HG03575 (cell line): ENCODE measurements at regions not wholly inside any gene's neighbourhood (a gene's known extent, or its start where the extent isn't known, plus 50 kb on each side); places are given as distances from the start of the nearest gene placed in this dataset.

Source experiments
- ATAC-seq: cut with Tn5 transposase; IDR thresholded peaks from one replicate; pipeline ENCODE4 v1.9.1; 2021; ENCODE audit not compliant: unreplicated experiment, insufficient number of reproducible peaks, low FRiP score; ENCODE audit errors: extremely low read depth

- no peak for ATAC-seq
Measured at GRCh38 chr5:8766448-8766847, 779.4 kb downstream of the SEMA5A start.

DNA sequence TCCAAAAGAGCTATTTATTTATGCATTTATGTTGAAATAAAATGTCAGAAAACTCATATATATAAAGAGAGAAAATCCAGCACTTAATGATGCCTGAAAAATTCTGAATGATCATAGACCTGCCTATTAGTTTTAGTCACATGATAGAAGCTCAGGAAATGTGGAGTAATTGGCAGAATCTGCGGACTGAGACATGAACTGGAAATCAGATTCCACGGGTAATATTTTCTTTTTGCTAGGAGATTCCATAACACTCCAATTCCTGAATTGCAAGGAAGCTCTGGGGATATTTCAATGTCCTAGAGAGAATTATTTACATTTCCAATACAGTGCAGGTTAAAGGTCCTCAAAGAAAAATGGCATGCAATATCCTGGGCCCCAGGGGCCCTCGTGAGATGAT lies 778.8 kb downstream of the SEMA5A start:
- no peak for ATAC-seq

GRCh38 chr5:8767746-8768145 lies 778.1 kb downstream of the SEMA5A start:
- ATAC-seq, result no peak

GRCh38 chr5:8769631-8770030 lies 776.2 kb downstream of the SEMA5A start:
- ATAC-seq, result no peak

GRCh38 chr5:8770431-8770830 lies 775.4 kb downstream of the SEMA5A start:
- no peak for ATAC-seq

DNA sequence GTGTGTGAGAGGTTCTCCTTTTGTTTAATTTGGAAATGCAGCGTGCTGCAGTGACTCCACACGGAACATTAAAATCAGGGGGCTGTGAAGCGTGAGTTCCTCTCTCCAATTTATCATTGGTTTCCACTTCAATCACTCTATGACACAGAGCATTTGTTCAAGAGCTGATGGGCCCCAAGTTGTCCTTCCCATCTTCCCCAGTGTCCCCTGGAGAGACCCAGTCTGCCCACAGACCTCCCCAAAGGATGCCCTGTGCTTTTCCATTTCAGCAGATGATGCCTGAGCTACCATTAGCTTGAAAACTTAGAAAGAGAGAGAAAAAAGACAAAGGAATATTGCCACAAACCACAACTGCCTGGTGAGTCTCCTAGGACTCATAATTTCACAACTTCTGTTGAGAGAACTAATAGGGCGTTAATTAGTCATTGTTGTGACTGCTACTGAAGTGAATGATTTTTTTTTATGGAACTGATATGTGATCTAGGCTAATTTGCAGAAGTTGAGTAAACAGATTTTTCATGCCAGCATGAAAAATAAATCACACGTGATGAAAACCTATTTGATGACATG lies 772.7 kb downstream of the SEMA5A start:
- no peak for ATAC-seq

DNA sequence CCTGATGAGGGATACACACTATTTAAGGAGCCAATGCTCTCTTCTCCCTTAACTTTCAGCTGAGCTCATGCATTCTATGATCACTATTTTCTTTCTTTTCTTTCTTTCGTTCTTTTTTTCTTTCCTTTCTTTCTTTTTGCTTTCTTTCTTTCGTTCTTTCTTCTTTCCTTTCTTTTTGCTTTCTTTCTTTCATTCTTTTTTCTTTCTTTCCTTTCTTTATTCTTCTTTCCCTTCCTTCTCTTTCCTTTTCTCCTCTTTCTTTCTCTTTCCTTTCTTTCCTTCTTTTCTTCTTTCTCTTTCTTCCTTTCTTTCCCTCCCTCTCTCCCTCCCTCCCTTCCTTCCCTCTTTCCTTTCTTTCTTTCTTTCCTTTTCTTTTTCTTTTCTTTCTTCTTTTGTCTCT lies 761.2 kb downstream of the SEMA5A start:
- no peak for ATAC-seq

GRCh38 chr5:8788246-8788645 lies 757.6 kb downstream of the SEMA5A start:
- no peak for ATAC-seq

GRCh38 chr5:8805653-8806052 lies 740.2 kb downstream of the SEMA5A start:
- no peak for ATAC-seq

GRCh38 chr5:8807636-8808035 lies 738.2 kb downstream of the SEMA5A start:
- ATAC-seq, result no peak

GRCh38 chr5:8811581-8811980 lies 734.3 kb downstream of the SEMA5A start:
- ATAC-seq, result no peak

- no peak for ATAC-seq
Measured at GRCh38 chr5:8813180-8813579, 732.7 kb downstream of the SEMA5A start.

DNA sequence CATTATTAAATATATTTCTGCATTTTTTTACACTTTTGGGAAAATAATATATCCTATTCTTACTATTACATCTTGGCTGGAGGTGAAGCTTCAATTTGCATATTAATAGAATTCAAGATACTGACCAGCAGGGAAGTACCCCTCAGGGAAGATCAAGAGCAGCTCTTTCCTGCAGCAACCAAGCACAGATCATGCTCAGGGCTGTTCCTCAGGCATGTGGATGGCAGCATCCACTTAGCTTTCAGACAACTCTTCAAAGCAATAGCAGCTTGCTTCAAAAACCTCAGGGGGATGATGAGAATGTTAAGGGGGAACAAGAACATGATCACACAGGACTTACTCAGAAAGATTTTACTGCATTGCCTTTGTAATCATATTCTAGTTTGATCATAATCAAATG lies 731.8 kb downstream of the SEMA5A start:
- no peak for ATAC-seq

DNA sequence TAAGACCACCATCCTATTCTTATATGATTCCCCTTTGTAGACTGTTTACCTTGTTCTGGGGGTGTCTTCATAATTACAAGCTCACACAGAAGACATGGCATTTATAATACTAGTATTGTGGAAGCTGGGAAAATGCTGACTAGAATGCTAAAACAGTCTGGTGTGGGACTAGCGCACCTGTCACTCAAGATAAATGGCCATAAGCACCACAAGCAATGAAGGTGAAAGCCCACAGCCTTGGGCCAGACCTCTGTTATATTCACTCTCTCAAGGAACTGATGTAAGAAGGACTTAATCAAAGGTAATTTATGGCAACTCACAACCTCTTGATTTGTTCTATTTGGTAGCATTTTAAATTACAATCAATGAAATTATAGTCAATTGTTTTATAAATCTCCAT lies 721.5 kb downstream of the SEMA5A start:
- ATAC-seq, result no peak

DNA sequence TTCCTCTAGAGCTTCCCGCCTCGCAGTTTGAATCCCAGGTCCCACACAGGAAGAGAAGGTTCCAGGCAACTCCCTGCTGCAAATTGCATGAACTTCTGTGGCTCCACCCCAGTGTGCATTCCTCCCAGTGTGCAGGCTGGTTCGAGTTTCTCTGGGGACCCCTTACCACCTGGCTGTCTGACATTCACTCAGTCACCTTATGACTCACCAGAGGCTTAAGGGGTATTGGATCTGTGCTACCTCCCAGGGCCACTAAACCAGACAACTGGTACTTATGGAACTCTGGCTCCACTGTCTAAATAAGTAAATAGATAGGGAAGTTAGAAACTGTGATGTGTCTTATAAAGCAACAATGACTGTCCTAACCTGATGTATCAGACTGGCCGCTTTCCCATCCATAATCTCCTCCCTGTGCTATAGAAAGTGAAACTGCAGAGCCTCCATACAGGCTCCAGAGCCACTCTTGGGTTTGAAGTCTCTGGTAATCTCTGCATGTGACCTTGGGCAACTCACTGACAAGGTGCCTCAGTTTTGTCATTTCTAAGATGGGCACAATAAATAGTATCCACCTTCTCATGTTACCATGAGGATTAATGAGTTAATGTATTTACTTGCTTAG lies 720.6 kb downstream of the SEMA5A start:
- ATAC-seq, result no peak

GRCh38 chr5:8826508-8826907 lies 719.4 kb downstream of the SEMA5A start:
- ATAC-seq, result no peak

DNA sequence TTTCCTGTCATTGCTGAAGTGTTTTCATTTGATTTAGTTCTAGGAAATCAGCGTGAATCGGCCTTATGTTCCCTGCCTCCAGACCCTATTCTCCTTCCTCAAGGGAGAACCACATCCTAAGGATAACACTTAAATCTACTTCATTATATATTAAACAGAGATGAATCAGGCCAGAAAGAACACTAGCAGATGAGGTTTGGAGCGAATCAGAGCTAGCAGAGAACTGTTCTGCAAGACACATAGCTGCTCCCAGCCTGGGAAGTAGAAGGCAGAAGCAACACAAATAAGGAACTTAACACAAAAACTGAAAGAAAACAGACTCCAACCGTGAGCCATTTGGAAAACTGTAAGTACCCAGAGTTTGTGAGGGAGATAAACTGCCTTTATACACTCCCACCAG lies 718.2 kb downstream of the SEMA5A start:
- no peak for ATAC-seq

- ATAC-seq, result no peak
Measured at GRCh38 chr5:8828596-8829322, 717.1 kb downstream of the SEMA5A start.

- ATAC-seq, result no peak
Measured at GRCh38 chr5:8829323-8830029, 716.4 kb downstream of the SEMA5A start.

- no peak for ATAC-seq
Measured at GRCh38 chr5:8831251-8831650, 714.6 kb downstream of the SEMA5A start.
